Peyer's patch (tissue), 4 donors: ENCODE measurements at regions not wholly inside any gene's neighbourhood (a gene's known extent, or its start where the extent isn't known, plus 50 kb on each side); places are given as distances from the start of the nearest gene placed in this dataset.

Experiments
- DNase-seq, 3 donors: peaks; one replicate each; pipeline ENCODE4 v3.0.0-alpha.2; 2017 to 2019
- H3K27ac ChIP-seq, 4 donors: fragments of 200-600 bp; sonication (generic); one replicate each; pipeline ENCODE4 v1.5.1; 2016 to 2019
- H3K27me3 ChIP-seq, 2 donors: fragments of 200-600 bp; sonication (generic); one replicate each; pipeline ENCODE4 v1.5.1; 2019
- H3K36me3 ChIP-seq, 3 donors: fragments of 200-600 bp; sonication (generic); one replicate each; pipeline ENCODE4 v1.5.1; 2016 to 2019
- H3K4me1 ChIP-seq, 4 donors: fragments of 200-600 bp; sonication (generic); one replicate each; pipeline ENCODE4 v1.5.1; 2016 to 2019
- H3K4me3 ChIP-seq, 4 donors: fragments of 200-600 bp; sonication (generic); 1 replicate in 3 of 4; 2 replicates in 1 of 4; pipeline ENCODE4 v1.5.1; 2016 to 2019; ENCODE audit warnings: mild to moderate bottlenecking in 1 of 4
- H3K9me3 ChIP-seq, 4 donors: fragments of 200-600 bp; sonication (generic); one replicate each; pipeline ENCODE4 v1.5.1; 2016 to 2019; ENCODE audit warnings: mild to moderate bottlenecking in 1 of 4
- CTCF ChIP-seq, 6 experiments: fragments of 450-650 bp in 4 of 6; fragments of 200-600 bp in 2 of 6; sonication (generic) in 1 of 6; IDR thresholded peaks; one replicate each; pipeline ENCODE4 v1.5.1; 2017 to 2019; ENCODE audit warnings: antibody characterized with exemption in 6 of 6, mild to moderate bottlenecking in 3 of 6, moderate library complexity in 1 of 6
- POLR2A ChIP-seq, 2 donors: fragments of 450-650 bp; IDR thresholded peaks; one replicate each; pipeline ENCODE4 v1.5.1; 2017; ENCODE audit warnings: antibody characterized with exemption in 2 of 2, mild to moderate bottlenecking in 2 of 2, moderate library complexity in 2 of 2

- Histone ChIP-seq H3K27me3 (no peaks in the 10 kb centered on the region), H3K4me1 (no peaks in the 10 kb centered on the region), H3K9me3 (peaks cover 0 to 1% (median 0%) of the 10 kb centered on the region in 4 donors), H3K27ac (no peak overlapping the region), H3K4me3 (no peak overlapping the region), H3K36me3 (no peaks in the 10 kb centered on the region)
- no peak for DNase-seq
- TF ChIP-seq CTCF (IDR thresholded peaks at IDR 0.05) = no peak
- TF ChIP-seq POLR2A (IDR thresholded peaks at IDR 0.05) = no peak
Observed at GRCh38 chr6:73923905-73924485, 228.0 kb downstream of the CD109 start.

- Histone ChIP-seq H3K27ac (no peak overlapping the region), H3K27me3 (no peaks in the 10 kb centered on the region), H3K4me3 (no peak overlapping the region), H3K9me3 (peaks cover 0 to 11% (median 0%) of the 10 kb centered on the region in 4 donors), H3K4me1 (no peaks in the 10 kb centered on the region), H3K36me3 (no peaks in the 10 kb centered on the region)
- DNase-seq = no peak
- TF ChIP-seq CTCF (IDR thresholded peaks at IDR 0.05) = no peak
- no peak for TF ChIP-seq POLR2A (IDR thresholded peaks at IDR 0.05)
Observed at GRCh38 chr6:73903155-73903554, 207.2 kb downstream of the CD109 start.

GRCh38 chr6:73901986-73902385 is 206.0 kb downstream of the CD109 start:
- H3K4me1 ChIP-seq = no peaks in the 10 kb centered on the region
- no peaks in the 10 kb centered on the region for H3K36me3 ChIP-seq
- no peak overlapping the region for H3K4me3 ChIP-seq
- no peaks in the 10 kb centered on the region for H3K27me3 ChIP-seq
- H3K9me3 ChIP-seq = peaks cover 0 to 11% (median 0%) of the 10 kb centered on the region in 4 donors
- DNase-seq = no peak
- no peak for TF ChIP-seq POLR2A (IDR thresholded peaks at IDR 0.05)
- no peak for TF ChIP-seq CTCF (IDR thresholded peaks at IDR 0.05)
- no peak overlapping the region for H3K27ac ChIP-seq

GRCh38 chr6:73901311-73901710 is 205.3 kb downstream of the CD109 start:
- Histone ChIP-seq H3K4me3 (no peak overlapping the region), H3K4me1 (no peaks in the 10 kb centered on the region), H3K9me3 (peaks cover 0 to 11% (median 0%) of the 10 kb centered on the region in 4 donors), H3K36me3 (no peaks in the 10 kb centered on the region), H3K27me3 (no peaks in the 10 kb centered on the region), H3K27ac (no peak overlapping the region)
- TF ChIP-seq POLR2A (IDR thresholded peaks at IDR 0.05) (no peak), CTCF (IDR thresholded peaks at IDR 0.05) (no peak)
- DNase-seq = no peak

DNA sequence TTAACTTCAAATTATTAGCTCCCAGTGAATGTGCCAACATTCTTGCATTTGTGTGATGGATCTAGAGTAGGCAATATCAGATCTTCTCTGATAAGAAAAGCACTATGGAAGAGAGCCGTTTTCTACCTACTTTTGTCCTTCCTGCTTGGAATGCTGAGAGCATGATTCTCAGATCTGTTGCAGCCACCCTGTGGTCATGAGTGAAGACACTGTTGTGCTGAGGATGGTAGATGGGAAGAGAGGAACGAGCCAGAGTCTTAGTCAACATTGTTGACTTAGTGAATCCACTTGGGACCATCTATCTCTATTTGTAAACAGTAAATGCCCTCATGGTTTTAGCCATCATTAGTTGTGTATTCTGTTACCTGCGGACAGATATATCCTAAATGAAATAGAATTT is 202.6 kb downstream of the CD109 start:
- Histone ChIP-seq H3K27ac (no peak overlapping the region), H3K4me3 (no peak overlapping the region), H3K36me3 (no peaks in the 10 kb centered on the region), H3K9me3 (peaks cover 0 to 7% (median 0%) of the 10 kb centered on the region in 4 donors), H3K4me1 (no peaks in the 10 kb centered on the region), H3K27me3 (no peaks in the 10 kb centered on the region)
- TF ChIP-seq CTCF (IDR thresholded peaks at IDR 0.05) (no peak), POLR2A (IDR thresholded peaks at IDR 0.05) (no peak)
- no peak for DNase-seq

GRCh38 chr6:73893696-73894095 is 197.7 kb downstream of the CD109 start:
- no peak overlapping the region for H3K4me3 ChIP-seq
- no peaks in the 10 kb centered on the region for H3K27me3 ChIP-seq
- H3K36me3 ChIP-seq = no peaks in the 10 kb centered on the region
- no peaks in the 10 kb centered on the region for H3K4me1 ChIP-seq
- H3K27ac ChIP-seq = no peak overlapping the region
- no peaks in the 10 kb centered on the region for H3K9me3 ChIP-seq
- no peak for TF ChIP-seq CTCF (IDR thresholded peaks at IDR 0.05)
- TF ChIP-seq POLR2A (IDR thresholded peaks at IDR 0.05) = no peak
- DNase-seq = no peak
